WTC11 (cell line): ENCODE measurements at regions not wholly inside any gene's neighbourhood (a gene's known extent, or its start where the extent isn't known, plus 50 kb on each side); places are given as distances from the start of the nearest gene placed in this dataset.

Experiments
- ATAC-seq: fragments of 200-7000 bp; cut with Tn5 transposase; 2 replicates; pipeline ENCODE4 v1.10.0; 2021; ENCODE audit warnings: mild to moderate bottlenecking, moderate library complexity
- CTCF ChIA-PET: fragments of 300-600 bp; sonication (Branson Sonifier 250); formaldehyde crosslinking; loops from one replicate; lab custom pipeline; 2021; ENCODE audit warnings: antibody characterized with exemption; lab: Charles Lee
- POLR2A ChIA-PET: fragments of 350-600 bp; sonication (Branson Sonifier 250); formaldehyde crosslinking; loops from one replicate; lab custom pipeline; 2021; ENCODE audit warnings: antibody characterized with exemption; lab: Charles Lee
- DNase-seq: peaks from one replicate; pipeline ENCODE4 v3.0.0; 2021; ENCODE audit warnings: low spot score
- H3K27ac Mint-ChIP-seq: 2 replicates; pipeline ENCODE4 v1.8.0; 2021; ENCODE audit warnings: mixed read lengths
- H3K27me3 Mint-ChIP-seq: 2 replicates; pipeline ENCODE4 v1.8.0; 2021; ENCODE audit warnings: low read depth, mild to moderate bottlenecking, moderate library complexity, mixed read lengths
- H3K36me3 Mint-ChIP-seq: 2 replicates; pipeline ENCODE4 v1.8.0; 2021; ENCODE audit warnings: mixed read lengths
- H3K4me1 Mint-ChIP-seq: 2 replicates; pipeline ENCODE4 v1.8.0; 2022; ENCODE audit warnings: mixed read lengths
- H3K4me3 Mint-ChIP-seq: 2 replicates; pipeline ENCODE4 v1.8.0; 2021; ENCODE audit warnings: mild to moderate bottlenecking, moderate library complexity, mixed read lengths
- H3K9me3 Mint-ChIP-seq: 2 replicates; pipeline ENCODE4 v1.8.0; 2021; ENCODE audit warnings: mixed read lengths
- ATF1 ChIP-seq: sonication (generic); formaldehyde crosslinking; IDR thresholded peaks from 2 replicates; pipeline ENCODE4 v1.8.1; 2023; ENCODE audit warnings: mild to moderate bottlenecking, moderate library complexity, missing genetic modification reagents
- CREB1 ChIP-seq: sonication (generic); formaldehyde crosslinking; IDR thresholded peaks from 2 replicates; pipeline ENCODE4 v1.8.0; 2023; ENCODE audit warnings: mild to moderate bottlenecking, missing genetic modification reagents
- E2F5 ChIP-seq: sonication (generic); formaldehyde crosslinking; IDR thresholded peaks from 2 replicates; pipeline ENCODE4 v1.8.1; 2022; ENCODE audit warnings: mild to moderate bottlenecking, moderate library complexity, missing genetic modification reagents
- ERG ChIP-seq: fragments of 250-450 bp; sonication (Bioruptor Pico); IDR thresholded peaks from 2 replicates; pipeline ENCODE4 v1.8.0; 2021; ENCODE audit warnings: mild to moderate bottlenecking
- FOXK1 ChIP-seq: sonication (generic); formaldehyde crosslinking; IDR thresholded peaks from 2 replicates; pipeline ENCODE4 v1.8.0; 2022; ENCODE audit warnings: mild to moderate bottlenecking, moderate library complexity, missing genetic modification reagents
- FOXP1 ChIP-seq: sonication (generic); formaldehyde crosslinking; IDR thresholded peaks from 2 replicates; pipeline ENCODE4 v1.8.0; 2022; ENCODE audit warnings: missing genetic modification reagents, mild to moderate bottlenecking, moderate library complexity, borderline replicate concordance
- FOXP4 ChIP-seq: sonication (generic); formaldehyde crosslinking; IDR thresholded peaks from 2 replicates; pipeline ENCODE4 v1.8.0; 2022; ENCODE audit warnings: mild to moderate bottlenecking, missing genetic modification reagents
- GABPB1 ChIP-seq: sonication (generic); formaldehyde crosslinking; IDR thresholded peaks from 2 replicates; pipeline ENCODE4 v1.8.1; 2023; ENCODE audit warnings: mild to moderate bottlenecking, missing genetic modification reagents
- HMGXB4 ChIP-seq: sonication (generic); formaldehyde crosslinking; IDR thresholded peaks from 2 replicates; pipeline ENCODE4 v1.8.1; 2023; ENCODE audit warnings: mild to moderate bottlenecking, moderate library complexity, missing genetic modification reagents
- JUN ChIP-seq: sonication (generic); formaldehyde crosslinking; IDR thresholded peaks from 2 replicates; pipeline ENCODE4 v1.8.0; 2023; ENCODE audit warnings: mild to moderate bottlenecking, missing genetic modification reagents
- MAX ChIP-seq: sonication (generic); formaldehyde crosslinking; IDR thresholded peaks from 2 replicates; pipeline ENCODE4 v1.8.0; 2022; ENCODE audit warnings: mild to moderate bottlenecking, missing genetic modification reagents
- MXD4 ChIP-seq: fragments of 250-450 bp; sonication (Bioruptor Pico); IDR thresholded peaks from 2 replicates; pipeline ENCODE4 v1.8.0; 2021; ENCODE audit warnings: mild to moderate bottlenecking, moderate library complexity, borderline replicate concordance
- RELA ChIP-seq: sonication (generic); formaldehyde crosslinking; IDR thresholded peaks from 2 replicates; pipeline ENCODE4 v1.8.1; 2022; ENCODE audit warnings: missing genetic modification reagents, mild to moderate bottlenecking, borderline replicate concordance
- TEAD4 ChIP-seq: sonication (generic); formaldehyde crosslinking; IDR thresholded peaks from 2 replicates; pipeline ENCODE4 v1.8.0; 2022; ENCODE audit warnings: mild to moderate bottlenecking, missing genetic modification reagents
- USF1 ChIP-seq: sonication (generic); formaldehyde crosslinking; IDR thresholded peaks from 2 replicates; pipeline ENCODE4 v1.8.0; 2022; ENCODE audit warnings: mild to moderate bottlenecking, missing genetic modification reagents
- ZBTB43 ChIP-seq: sonication (generic); formaldehyde crosslinking; IDR thresholded peaks from 2 replicates; pipeline ENCODE4 v1.8.1; 2023; ENCODE audit warnings: mild to moderate bottlenecking, missing genetic modification reagents
- ZNF232 ChIP-seq: sonication (generic); formaldehyde crosslinking; IDR thresholded peaks from 2 replicates; pipeline ENCODE4 v1.8.0; 2022; ENCODE audit warnings: mild to moderate bottlenecking, missing genetic modification reagents
- ZNF416 ChIP-seq: fragments of 250-450 bp; sonication (Bioruptor Pico); IDR thresholded peaks from 2 replicates; pipeline ENCODE4 v1.9.0; 2021; ENCODE audit warnings: mild to moderate bottlenecking, inconsistent platforms
- ZNF532 ChIP-seq: fragments of 250-450 bp; sonication (Bioruptor Pico); IDR thresholded peaks from 2 replicates; pipeline ENCODE4 v1.9.0; 2021; ENCODE audit warnings: mild to moderate bottlenecking, borderline replicate concordance

- no peak for TF ChIP-seq FOXP4 (CRISPR knock-in tag)
- no peak for TF ChIP-seq ZNF416 (CRISPR knock-in tag)
Observed at GRCh38 chr6:148629181-148629580, 117.6 kb upstream of the UST start (continued).

- Mint-ChIP-seq H3K9me3 (peaks cover 13% of the 10 kb centered on the region), H3K27me3 (no peaks in the 10 kb centered on the region; the same call in 1 of the 2 replicates), H3K36me3 (peaks cover 6% of the 10 kb centered on the region; the same call in 1 of the 2 replicates), H3K4me3 (no peak overlapping the region), H3K4me1 (peaks cover 29% of the 10 kb centered on the region), H3K27ac (peak overlapping the region; percentile 3; the same call in 1 of the 2 replicates)
- DNase-seq (no peak), ATAC-seq (no peak)
- ChIA-PET POLR2A (no interaction called here), CTCF (interaction anchor here (1.8 to 4.3 kb wide), 2 partner anchors 52 to 70 kb away, joined by 8 to 13 read pairs; no protein-coding TSS in a partner anchor)
- TF ChIP-seq TEAD4 (CRISPR knock-in tag): no peak
- TF ChIP-seq CREB1 (CRISPR knock-in tag): no peak
- TF ChIP-seq ZNF532: no peak
- no peak for TF ChIP-seq HMGXB4 (CRISPR knock-in tag)
- no peak for TF ChIP-seq ZNF416 (CRISPR knock-in tag)
- TF ChIP-seq FOXK1 (CRISPR knock-in tag): no peak
- no peak for TF ChIP-seq GABPB1
- no peak for TF ChIP-seq MXD4
- no peak for TF ChIP-seq JUN (CRISPR knock-in tag)
- no peak for TF ChIP-seq E2F5 (CRISPR knock-in tag)
- no peak for TF ChIP-seq FOXP4 (CRISPR knock-in tag)
- TF ChIP-seq FOXP1: no peak
- no peak for TF ChIP-seq ERG (CRISPR knock-in tag)
- no peak for TF ChIP-seq ATF1
- TF ChIP-seq USF1 (CRISPR knock-in tag): no peak
- TF ChIP-seq RELA (CRISPR knock-in tag): no peak
- no peak for TF ChIP-seq MAX (CRISPR knock-in tag)
- no peak for TF ChIP-seq ZBTB43
- TF ChIP-seq ZNF232: no peak
Observed at GRCh38 chr6:148629592-148630465, 117.0 kb upstream of the UST start.
